ENCODE measurements at regions not wholly inside any gene's neighbourhood (a gene's known extent, or its start where the extent isn't known, plus 50 kb on each side); places are given as distances from the start of the nearest gene placed in this dataset.

- TF ChIP-seq CTCF (IDR thresholded peaks at IDR 0.05; ENCODE audit: low read depth, low read length): no peak
- no peak for TF ChIP-seq EZH2phosphoT487 (IDR thresholded peaks at IDR 0.05; ENCODE audit: low read depth)
Observed at GRCh38 chr18:51724790-51725721, 527.6 kb upstream of the MEX3C start.
